MCF 10A (cell line): ENCODE measurements at regions not wholly inside any gene's neighbourhood (a gene's known extent, or its start where the extent isn't known, plus 50 kb on each side); places are given as distances from the start of the nearest gene placed in this dataset.

Experiments used
- BruUV-seq: library from RNA; stranded (reverse); fragments of 400-500 nt; replicated peaks from 2 replicates; lab custom pipeline; 2021; lab: Mats Ljungman, UMichigan
- CTCF ChIA-PET: fragments of 300-600 bp; sonication (Branson Sonifier 250); formaldehyde crosslinking; extraction: SDS; loops from one replicate; lab custom pipeline; 2021; ENCODE audit warnings: antibody characterized with exemption, inconsistent platforms; lab: Yijun Ruan, JAX
- POLR2A ChIA-PET: fragments of 300-600, 350-650 bp; sonication (Branson Sonifier 250); formaldehyde crosslinking; extraction: SDS; loops from one replicate; lab custom pipeline; 2020; ENCODE audit warnings: antibody characterized with exemption, inconsistent platforms; lab: Yijun Ruan, JAX
- DNase-seq: peaks from one replicate; pipeline ENCODE4 v3.0.0-alpha.2; 2018; ENCODE audit not compliant: unreplicated experiment
- H3K27ac Mint-ChIP-seq: one replicate; pipeline ENCODE4 v1.8.0; 2022; ENCODE audit warnings: mild to moderate bottlenecking, low read depth, mixed read lengths; ENCODE audit not compliant: unreplicated experiment
- H3K27me3 Mint-ChIP-seq: one replicate; pipeline ENCODE4 v1.8.0; 2022; ENCODE audit warnings: mixed read lengths; ENCODE audit not compliant: insufficient read depth, unreplicated experiment
- H3K36me3 Mint-ChIP-seq: one replicate; pipeline ENCODE4 v1.8.0; 2022; ENCODE audit warnings: mild to moderate bottlenecking, moderate library complexity, mixed read lengths; ENCODE audit not compliant: insufficient read depth, unreplicated experiment
- H3K4me1 Mint-ChIP-seq: one replicate; pipeline ENCODE4 v1.8.0; 2022; ENCODE audit warnings: mixed read lengths; ENCODE audit not compliant: insufficient read depth, unreplicated experiment
- H3K4me3 Mint-ChIP-seq: one replicate; pipeline ENCODE4 v1.8.0; 2022; ENCODE audit warnings: mild to moderate bottlenecking, moderate library complexity, mixed read lengths; ENCODE audit not compliant: unreplicated experiment
- H3K9me3 Mint-ChIP-seq: one replicate; pipeline ENCODE4 v1.8.0; 2022; ENCODE audit warnings: mixed read lengths; ENCODE audit not compliant: unreplicated experiment
- intact Hi-C: fragments of 100-400 bp; cut with micrococcal nuclease; formaldehyde crosslinking; loops from 2 replicates; pipeline ENCODE4 v1.14.1; 2022
- TF ChIP-seq, protein P1 (sequence below): fragments of 200-600 bp; IDR thresholded peaks from one replicate; pipeline ENCODE4 v1.8.0; 2022; ENCODE audit warnings: antibody characterized with exemption, mild to moderate bottlenecking; ENCODE audit not compliant: unreplicated experiment

DNA sequence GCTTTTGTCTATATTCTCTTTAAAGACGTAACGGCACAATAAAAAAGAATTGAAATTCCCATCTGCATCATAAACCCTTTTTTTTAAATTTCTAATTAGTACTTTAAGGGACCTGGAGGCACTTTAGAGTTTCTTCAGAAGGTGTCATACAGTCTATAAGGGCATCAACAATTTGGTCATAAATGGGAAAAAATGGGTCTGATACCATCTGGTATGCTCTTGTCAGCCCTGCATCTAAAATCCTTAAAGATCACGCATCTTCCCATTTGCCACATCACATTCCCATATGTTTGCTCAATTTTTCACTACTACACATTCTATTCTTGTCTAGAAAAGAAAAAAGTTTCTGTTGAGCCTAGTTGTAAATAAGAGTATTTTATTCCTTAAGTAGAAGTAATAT, 53.8 kb downstream of the COX7C start:
- Mint-ChIP-seq H3K9me3 (no peaks in the 10 kb centered on the region), H3K27me3 (peaks cover 97% of the 10 kb centered on the region), H3K36me3 (no peaks in the 10 kb centered on the region), H3K27ac (no peak overlapping the region), H3K4me3 (no peak overlapping the region), H3K4me1 (no peaks in the 10 kb centered on the region)
- DNase-seq: no peak
- CTCF ChIA-PET: interaction anchor here (0.6 kb wide), 1 partner anchor 1992 kb away, joined by 3 read pairs; no protein-coding TSS in a partner anchor
- intact Hi-C loops: loop anchor here (5.0 kb wide), 1 partner anchor 124 kb away; no protein-coding TSS in a partner anchor
- BruUV-seq: no TSS peak
- POLR2A ChIA-PET: no interaction called here
- TF ChIP-seq, protein P1, sequence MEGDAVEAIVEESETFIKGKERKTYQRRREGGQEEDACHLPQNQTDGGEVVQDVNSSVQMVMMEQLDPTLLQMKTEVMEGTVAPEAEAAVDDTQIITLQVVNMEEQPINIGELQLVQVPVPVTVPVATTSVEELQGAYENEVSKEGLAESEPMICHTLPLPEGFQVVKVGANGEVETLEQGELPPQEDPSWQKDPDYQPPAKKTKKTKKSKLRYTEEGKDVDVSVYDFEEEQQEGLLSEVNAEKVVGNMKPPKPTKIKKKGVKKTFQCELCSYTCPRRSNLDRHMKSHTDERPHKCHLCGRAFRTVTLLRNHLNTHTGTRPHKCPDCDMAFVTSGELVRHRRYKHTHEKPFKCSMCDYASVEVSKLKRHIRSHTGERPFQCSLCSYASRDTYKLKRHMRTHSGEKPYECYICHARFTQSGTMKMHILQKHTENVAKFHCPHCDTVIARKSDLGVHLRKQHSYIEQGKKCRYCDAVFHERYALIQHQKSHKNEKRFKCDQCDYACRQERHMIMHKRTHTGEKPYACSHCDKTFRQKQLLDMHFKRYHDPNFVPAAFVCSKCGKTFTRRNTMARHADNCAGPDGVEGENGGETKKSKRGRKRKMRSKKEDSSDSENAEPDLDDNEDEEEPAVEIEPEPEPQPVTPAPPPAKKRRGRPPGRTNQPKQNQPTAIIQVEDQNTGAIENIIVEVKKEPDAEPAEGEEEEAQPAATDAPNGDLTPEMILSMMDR: no peak

DNA sequence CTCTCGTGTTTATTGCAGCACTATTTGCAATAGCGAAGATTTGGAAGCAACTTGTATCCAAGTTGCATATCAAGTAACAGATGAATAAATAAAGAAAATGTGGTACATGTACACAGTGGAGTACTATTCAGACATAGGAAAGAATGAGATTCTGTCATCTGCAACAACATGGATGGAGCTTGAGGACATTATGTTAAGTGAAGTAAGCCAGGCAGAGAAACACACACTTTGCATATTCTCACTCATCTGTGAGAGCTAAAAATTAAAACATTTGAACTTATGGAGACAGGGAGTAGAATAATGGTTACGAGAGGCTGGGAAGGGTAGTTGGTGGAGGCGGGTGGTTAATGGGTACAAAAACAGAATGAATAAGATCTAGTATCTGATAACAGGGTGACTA, 56.3 kb downstream of the COX7C start:
- Mint-ChIP-seq H3K27me3 (peaks cover 88% of the 10 kb centered on the region), H3K4me1 (no peaks in the 10 kb centered on the region), H3K4me3 (no peak overlapping the region), H3K9me3 (no peaks in the 10 kb centered on the region), H3K36me3 (no peaks in the 10 kb centered on the region), H3K27ac (no peak overlapping the region)
- DNase-seq: no peak
- POLR2A ChIA-PET: no interaction called here
- intact Hi-C loops: loop anchor here (5.0 kb wide), 1 partner anchor 127 kb away; no protein-coding TSS in a partner anchor
- CTCF ChIA-PET: no interaction called here
- BruUV-seq: no TSS peak
- TF ChIP-seq, protein P1: no peak

DNA sequence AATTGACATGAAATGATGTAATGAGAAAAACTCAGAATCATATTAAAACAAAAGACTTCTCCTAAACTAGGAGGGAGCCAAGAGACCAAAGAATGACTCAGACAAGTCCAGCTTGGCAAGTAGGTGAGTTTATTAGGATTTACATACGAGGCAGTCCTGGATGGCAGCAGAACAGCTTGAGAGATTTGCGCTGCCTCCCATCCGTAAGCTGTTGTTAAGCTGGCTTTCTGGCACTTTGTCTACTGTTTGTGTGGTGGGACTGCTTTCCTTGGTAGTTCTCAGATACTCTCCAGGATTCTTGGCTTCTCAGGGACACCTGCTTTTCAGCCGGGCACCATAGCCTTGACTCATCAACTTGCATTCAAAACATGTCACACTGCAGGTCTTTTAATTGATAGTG, 57.6 kb downstream of the COX7C start:
- no peak overlapping the region for H3K27ac Mint-ChIP-seq
- POLR2A ChIA-PET: no interaction called here
- no TSS peak for BruUV-seq
- no peaks in the 10 kb centered on the region for H3K9me3 Mint-ChIP-seq
- no peaks in the 10 kb centered on the region for H3K36me3 Mint-ChIP-seq
- intact Hi-C loops: no loop called here
- peaks cover 77% of the 10 kb centered on the region for H3K27me3 Mint-ChIP-seq
- CTCF ChIA-PET: no interaction called here
- TF ChIP-seq, protein P1: no peak
- no peak overlapping the region for H3K4me3 Mint-ChIP-seq
- H3K4me1 Mint-ChIP-seq: no peaks in the 10 kb centered on the region
- DNase-seq: no peak

DNA sequence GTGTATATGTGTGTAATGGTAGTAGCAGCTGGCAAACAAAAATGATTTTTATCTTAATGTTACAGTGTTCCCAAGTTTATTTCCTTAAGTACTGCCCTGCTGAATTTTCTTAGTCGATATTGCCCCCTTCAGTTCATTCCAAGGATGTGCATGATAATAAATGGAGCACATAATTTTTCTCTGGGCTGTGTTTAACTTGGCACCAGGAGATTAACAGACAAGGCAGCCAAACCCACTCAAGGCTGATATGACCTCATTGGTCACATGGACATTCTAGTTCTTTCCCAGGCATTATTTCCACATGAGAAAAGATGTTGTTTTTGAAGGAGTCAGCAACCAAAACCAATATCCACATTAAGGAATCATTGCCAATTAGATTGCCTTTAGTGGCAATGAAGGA, 61.8 kb downstream of the COX7C start:
- no TSS peak for BruUV-seq
- Mint-ChIP-seq H3K9me3 (no peaks in the 10 kb centered on the region), H3K4me3 (no peak overlapping the region), H3K36me3 (no peaks in the 10 kb centered on the region), H3K4me1 (no peaks in the 10 kb centered on the region), H3K27me3 (peaks cover 61% of the 10 kb centered on the region), H3K27ac (no peak overlapping the region)
- peak; percentile 56 for DNase-seq
- TF ChIP-seq, protein P1: peak; percentile 67
- POLR2A ChIA-PET: no interaction called here
- intact Hi-C loops: no loop called here
- CTCF ChIA-PET: interaction anchor here (0.9 kb wide), 2 partner anchors 9 to 10 kb away, joined by 4 to 5 read pairs; no protein-coding TSS in a partner anchor
